ENCODE measurements at regions not wholly inside any gene's neighbourhood (a gene's known extent, or its start where the extent isn't known, plus 50 kb on each side); places are given as distances from the start of the nearest gene placed in this dataset.

DNA sequence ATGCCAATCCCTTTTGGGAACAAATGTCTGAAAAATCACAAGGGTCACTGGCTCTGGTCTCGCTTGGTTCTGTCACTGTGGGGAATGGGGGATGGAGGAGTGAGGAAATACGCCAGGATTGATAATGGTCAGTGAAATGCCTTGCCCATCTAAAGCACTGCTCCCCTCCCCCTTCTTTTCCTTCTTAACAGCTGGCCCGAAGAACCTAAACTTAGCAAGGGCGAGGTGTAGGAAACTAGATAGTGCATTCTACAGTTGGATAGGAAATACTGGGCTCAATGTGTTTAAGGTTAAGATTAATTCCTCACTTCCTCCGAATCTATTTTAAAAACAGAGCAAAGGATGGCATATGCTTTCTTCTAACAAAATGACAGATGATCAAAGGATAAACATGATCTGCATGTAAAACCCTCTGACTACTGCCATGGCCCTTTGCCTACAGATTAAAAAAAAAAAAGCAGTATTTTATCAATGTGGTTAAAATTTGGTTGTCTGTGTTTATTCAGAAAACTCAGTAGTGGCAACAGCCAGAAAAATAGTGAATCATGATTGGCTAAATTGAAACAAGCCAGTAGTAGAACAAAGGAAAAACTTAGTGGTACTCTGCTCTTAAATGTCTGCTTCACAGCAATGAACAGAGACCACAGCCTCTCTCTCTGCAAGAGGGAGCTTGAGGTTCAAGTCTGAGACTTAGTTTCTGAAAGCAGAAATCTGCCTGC is 86.1 kb upstream of the VAV3 start:
- DNase-seq (ENCODE audit: low spot score): no peak

DNA sequence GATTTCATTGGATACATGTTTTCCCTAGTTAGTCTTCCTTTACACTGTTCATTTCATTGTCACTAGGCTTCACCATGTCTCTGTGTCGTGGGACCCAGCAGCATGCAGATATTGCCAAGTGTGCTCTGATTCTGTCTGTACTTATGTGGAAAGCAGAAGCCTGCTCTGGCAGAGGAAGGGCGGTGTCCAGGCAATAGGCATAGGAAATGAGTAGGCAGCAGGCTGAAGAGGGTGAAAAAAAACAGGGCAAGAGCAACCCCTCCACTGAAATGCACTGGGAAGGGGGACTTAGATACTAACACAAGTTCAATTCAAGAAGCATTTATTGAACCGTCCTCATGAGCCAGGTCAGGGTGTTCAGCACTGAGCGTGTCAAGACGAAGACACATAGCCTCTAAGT is 85.2 kb upstream of the VAV3 start:
- DNase-seq (ENCODE audit: low spot score): no peak

DNA sequence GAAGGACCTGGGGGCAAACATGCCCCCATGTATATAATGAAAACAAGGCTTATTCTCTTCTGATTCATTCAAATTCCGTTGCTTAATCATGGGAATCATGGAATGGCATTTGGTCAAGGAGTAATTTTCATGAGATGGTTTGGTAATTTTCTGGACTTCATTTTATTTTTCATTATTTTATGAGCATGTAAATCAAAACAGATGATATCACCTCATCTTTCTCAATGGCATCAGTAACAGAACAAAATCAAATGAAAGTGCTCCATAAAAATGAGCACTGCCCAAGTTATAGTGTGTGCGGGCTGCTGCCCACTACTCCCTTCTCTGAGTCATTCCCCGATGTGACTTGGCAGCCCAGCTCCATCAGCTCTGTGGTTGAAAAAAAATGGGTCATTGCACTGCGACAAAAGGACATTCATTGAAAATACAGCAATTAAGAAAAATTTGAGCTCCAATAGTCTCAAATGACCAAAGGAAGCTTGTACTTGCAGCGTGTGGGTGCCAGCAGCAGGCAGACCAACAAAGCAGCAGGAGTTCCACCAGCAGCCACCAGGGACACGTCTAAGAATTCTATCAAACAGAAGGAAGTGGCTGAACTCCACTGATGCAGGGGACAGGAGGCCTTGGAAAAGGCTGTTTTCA is 84.3 kb upstream of the VAV3 start:
- peak; percentile 39 for DNase-seq (ENCODE audit: low spot score)

DNA sequence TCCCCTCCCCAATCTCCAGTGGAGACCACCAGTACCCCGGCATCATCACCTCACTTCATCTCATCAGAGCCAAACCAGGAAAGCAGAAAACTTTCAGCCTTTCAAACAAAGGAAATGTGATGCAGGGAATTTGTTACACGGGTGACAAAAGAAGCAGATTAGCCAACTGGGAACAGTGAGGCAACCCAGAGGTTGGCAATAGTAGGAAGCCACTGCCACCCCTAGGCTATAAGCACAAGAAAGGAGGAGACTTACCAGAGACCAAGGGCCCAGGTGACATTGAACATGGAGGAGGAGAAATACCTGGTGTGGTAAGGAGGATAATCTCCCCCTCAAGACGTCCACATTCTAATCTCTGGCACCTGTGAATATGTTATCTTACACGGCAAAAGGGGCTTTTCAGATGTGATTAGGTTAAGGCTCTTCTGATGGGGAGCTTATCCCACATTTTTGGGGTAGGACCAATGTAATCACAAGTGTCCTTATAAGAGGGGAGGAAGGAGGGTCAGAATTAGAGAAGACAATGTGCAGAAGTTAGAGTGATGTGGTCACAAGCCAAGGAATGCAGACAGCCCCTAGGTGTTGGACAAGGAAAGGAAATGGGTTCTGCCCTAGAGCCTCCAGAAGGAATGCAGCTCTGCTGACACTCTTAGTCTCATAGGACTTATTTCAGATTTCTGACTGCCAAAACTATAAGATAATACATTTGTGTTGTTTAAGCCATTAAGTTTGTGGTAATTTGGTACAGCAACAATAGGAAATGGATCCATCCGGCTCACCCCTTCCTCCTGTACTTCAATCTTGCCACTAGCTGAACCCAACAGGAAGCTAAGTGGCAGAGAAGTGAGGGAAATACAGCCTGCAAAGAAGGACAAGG is 83.6 kb upstream of the VAV3 start:
- DNase-seq (ENCODE audit: low spot score): no peak

DNA sequence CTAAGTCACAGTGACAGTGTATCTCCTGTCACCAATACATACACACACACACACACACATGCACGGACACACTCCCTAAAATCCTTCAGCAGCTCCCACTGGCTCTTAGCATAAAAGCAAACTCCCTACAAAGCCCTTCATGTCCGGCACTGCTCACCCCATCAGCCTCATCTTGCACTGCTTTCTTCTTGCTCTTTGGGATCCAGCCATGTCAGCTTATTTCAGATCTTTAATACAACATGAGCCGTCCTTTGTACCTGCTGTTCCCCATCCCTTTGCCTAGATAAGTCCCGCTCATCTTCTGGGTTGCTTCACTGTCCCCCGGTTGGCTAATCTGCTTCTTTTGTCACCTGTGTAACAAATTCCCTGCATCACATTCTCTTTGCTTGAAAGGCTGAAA is 82.1 kb upstream of the VAV3 start:
- DNase-seq (ENCODE audit: low spot score): no peak

DNA sequence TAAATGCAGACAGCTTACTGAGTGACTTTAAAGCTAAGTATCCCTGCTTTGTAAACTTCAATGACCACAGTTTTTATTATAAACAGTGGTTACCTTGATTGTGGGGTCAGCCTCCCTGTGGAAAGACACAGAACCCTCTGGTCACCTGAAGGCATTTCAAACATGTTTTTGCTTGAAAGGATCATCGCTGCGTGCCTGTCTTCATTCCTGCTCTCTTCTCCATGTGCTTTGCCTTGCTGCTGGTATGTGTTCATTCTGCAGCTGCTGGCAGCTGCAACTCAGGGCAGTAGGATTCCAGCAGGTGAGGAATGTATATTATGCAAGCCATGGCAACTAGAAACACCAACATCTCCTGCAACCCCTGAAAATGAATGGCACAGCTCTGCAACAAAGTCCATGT is 81.0 kb upstream of the VAV3 start:
- DNase-seq (ENCODE audit: low spot score): no peak

DNA sequence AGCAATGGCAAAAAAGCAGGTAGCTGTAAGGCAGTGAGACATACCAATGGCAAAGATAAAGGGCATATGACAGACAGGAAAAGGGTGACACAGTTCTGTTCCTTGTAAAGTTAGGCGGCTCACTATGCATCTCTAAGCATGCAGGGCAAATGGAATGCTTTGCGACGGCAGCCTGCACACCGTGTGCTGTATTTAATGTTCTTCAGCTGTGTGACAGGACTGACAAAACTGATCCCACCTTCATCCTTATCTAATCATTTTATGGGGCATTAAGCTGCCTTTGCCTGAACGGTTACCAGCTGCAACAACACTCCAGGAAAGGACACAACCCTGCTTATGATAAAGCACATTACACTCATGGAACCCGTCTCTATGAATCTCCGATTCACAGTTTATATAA is 80.5 kb upstream of the VAV3 start:
- no peak for DNase-seq (ENCODE audit: low spot score)

DNA sequence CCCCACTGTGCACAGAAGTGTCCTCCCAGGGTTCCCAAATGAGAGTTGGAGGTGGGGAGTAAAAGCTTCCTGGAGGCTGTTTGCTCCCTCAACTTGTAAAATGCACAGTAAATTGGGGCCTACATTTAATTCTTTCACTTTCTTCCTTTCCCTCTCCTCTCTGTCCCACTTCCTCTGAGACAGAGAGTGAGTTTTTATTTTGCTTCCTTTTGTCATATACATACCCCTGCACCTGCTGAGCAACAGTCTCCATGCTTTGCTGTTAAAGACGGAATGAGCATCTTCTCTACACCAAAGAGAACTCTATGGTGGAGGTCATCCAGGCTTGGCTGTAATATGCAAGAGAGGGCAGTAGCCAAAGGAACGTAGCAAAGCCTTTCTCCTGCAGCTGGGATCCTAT is 79.3 kb upstream of the VAV3 start:
- no peak for DNase-seq (ENCODE audit: low spot score)

DNA sequence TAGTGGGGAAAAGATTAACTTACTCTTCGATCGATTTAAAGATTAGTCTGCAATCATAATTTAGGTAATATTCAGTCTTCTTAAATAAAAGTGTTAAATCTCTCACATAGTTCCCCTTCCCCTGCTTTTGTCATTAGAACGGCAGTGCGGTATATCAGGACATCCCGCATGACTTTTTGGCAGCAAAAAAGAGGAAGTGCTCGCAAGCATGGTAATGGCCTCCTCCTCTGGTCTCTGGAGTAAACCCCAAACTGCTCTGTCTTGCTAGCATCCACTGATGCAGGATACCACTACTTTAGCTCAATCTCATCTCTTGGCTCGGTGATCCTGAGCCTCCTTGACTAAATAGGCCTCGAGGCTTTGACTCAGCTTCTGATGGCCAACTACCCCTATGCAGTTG is 78.7 kb upstream of the VAV3 start:
- no peak for DNase-seq (ENCODE audit: low spot score)

DNA sequence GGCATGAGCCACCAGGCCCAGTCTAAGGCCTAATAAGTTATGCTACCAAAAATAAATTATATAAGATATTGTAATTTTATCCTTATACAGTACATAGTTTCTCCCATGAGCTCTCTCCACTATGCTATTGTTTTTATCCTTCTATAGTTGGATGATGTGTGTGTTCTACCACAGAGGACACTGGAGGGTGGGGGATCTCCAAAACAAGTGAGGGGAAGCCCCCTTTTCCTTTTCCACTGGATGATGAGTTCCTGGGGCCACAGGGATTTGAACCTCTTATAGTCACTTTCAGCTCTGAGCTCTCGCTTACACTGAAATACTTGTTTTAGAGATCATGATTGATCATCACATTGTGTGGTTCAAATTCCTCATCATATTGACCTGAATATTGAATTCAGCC is 77.6 kb upstream of the VAV3 start:
- DNase-seq (ENCODE audit: low spot score): no peak

DNA sequence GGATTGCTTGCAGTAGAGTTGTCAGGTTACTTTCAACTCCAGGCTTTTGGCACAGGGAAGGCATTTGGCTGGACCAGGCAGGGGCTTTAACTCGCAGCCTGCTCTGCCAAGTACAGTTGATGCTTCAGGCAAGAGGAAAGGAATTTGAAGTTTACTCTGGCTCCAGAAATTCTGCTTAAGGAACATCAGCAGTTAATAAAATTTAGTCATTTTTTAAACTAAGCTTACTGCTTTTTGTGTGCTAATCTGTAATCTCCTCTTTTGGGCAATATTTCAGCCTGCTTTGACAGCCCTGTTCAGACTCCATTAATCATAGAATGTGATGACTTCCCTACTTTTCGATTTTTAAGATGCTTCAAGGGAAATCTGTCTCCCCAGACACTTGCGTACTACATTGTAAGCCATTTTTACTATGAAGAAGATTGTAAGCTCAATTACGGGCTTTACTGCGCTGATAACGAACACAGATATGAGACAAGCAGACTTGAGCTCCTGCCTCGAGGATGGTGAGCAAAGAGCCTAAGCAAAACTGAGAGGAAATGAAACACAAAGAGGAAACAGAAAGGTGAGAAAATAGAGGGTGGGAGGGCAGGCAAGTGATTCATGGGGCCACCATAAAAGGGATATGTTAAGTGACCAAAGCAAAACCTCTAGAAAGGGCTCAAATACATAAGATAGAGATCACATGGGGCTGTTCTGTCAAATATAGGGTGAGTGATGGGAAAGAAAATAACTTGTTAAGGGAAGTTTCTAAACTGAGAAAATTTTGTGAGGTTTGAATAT is 76.6 kb upstream of the VAV3 start:
- DNase-seq (ENCODE audit: low spot score): no peak

DNA sequence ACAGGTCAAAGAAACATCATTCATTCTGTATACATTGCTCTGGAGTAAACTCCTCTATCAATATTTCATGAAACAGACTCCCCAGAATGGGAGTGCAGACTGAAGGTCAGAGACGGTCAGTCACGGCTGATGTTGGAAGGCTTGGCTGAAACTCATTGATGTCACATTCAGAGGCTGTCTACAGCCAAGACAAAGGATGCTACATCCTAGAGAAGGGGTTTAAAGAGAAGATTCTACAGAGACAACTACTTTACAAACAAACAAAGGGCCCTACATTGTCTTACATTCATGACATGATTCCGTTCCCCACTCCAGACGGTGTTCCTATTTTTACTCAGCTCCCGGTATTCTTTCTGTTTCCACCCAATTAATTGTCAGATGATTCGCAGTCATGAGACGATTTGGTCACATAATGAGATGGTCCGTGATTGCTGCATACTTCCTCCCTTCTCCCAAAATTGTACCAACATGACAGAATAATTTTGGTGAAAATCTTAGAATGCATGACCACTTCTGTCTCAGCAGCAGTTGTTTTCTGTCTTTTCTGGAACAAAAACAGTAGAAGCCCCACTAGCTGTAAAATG is 73.8 kb upstream of the VAV3 start:
- DNase-seq (ENCODE audit: low spot score): no peak

DNA sequence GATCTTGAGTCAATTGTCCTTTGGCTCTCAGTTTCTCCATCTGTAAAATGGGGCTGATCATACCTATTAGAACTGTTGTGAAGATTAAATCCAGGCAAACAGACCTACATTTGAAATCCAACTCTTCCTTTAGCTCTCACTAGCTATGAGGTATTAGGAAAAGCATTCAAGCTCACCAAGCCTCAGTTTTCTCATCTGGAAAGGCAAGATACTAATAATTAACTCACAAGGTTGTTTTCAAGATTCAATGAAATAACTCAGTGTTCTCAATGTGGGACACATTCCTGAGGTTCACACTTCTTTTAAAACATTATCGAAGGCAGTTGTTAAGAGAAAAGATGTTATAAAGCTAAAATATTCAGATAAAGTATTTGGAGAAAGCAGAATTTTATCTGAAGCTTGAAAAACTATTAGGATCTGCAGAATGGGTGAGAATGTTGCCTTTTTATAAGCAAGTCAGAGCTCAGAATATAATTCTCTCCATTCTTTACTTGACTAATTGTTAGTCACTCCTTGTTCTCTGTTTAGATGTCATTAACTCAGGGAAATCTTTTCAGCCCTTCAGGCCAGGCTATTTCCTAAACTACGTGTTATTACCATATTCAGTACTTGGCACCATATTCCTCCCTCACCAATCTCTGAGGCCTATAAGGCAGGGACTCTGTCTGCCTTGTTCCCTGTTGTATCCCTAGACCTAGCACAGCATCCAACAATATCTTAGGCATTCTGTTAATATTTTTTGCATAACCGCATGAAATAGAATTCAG is 72.0 kb upstream of the VAV3 start:
- no peak for DNase-seq (ENCODE audit: low spot score)

DNA sequence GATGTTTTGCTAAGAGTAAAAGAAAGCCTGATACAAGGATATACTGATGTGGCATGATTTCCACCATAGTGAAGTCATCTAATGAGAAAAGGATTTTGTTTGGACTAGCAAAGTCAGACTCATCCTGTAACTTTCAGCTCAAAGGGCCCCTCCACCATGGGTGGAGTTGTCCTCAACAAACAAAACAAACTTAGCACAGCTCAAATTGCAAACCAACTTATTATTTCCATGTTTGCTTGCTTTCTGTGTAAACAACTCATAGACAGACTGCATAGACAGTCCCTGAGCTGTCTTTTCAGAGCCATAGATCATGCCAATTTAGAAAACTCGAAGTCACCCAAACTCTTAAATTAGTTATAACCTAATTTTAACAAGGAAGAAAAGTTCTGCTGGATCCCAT is 69.4 kb upstream of the VAV3 start:
- DNase-seq (ENCODE audit: low spot score): no peak

DNA sequence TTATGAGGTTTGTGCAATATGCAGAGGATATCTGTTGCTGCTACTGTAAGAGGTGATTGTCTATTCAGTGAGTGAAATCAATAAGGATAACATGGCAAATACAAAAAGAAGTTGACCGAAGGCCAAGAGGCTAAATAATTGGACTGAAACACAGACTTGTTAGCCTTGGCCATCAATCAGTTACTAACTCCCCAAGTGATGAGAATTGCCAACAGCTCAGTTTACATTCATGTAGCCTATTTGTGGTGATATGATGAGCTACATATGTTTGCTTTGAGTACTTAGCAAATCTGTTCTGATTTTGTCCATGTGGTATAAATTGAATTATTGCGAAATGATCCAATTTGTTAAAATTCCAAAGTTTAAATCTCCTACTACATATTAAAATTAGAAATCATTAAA is 68.6 kb upstream of the VAV3 start:
- DNase-seq (ENCODE audit: low spot score): no peak

DNA sequence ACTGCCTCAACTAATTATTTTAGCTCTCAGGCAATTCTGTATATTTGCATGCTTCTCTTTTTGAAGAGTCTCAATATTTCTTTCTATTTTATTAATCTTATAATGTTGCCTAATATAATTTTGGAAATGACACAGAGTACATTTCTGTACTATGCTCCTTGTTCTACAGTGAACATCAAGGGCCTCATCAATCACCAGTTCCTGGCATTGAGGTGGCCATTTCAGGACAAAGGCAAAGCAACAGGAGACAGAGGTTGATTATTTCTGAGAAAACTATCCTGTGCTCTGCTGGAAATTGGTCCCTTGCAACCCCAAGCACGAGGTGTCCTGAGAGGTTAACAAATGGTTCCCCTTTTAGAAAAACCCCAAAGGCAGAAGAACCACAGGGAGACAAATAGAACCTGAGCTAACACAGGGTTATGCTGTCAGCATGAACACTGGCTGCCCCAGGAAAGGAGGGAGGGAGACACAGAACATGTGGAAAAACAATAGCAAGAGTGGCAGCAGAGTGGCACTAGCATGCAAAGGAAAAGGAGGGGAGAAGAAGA is 63.9 kb upstream of the VAV3 start:
- DNase-seq (ENCODE audit: low spot score): no peak

DNA sequence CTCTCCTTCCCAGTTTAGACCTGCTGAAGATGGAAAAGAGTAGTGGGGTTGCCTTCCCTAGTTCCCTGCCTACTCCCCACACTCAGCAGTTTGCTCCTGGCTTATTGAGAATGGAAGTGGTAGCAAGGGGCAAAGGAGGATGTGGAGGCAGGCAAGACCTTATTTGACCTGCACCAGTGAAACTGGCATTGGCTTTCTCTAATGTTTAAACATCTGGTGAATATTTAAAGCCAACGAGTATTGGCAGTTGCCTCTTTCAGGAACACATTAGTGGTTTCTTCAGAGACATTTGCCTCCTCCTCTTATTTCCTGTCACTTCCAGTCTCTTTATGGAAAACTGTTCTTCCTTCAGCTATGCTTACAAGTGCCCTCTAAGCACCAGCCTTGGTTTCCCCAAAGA is 62.4 kb upstream of the VAV3 start:
- no peak for DNase-seq (ENCODE audit: low spot score)

DNA sequence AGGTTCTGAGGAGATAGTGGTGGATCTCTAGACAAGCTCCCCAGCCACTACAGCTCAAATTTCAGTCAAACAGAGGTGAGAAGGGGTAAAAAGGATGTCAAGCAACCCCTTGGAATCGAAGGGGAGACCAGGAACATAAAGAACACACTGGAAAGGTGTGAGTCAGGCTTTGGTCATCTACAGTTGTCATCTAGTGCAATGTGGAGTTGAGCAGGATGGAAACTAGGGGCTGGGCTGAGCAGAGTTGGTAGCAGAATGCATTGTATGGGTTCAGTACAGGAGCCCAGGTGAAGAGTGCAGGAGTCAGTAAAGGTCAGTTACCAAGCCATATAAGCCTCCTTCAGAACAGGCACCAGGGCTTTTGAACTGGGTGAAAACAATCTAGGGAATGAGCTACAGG is 52.7 kb upstream of the VAV3 start:
- DNase-seq (ENCODE audit: low spot score): peak; percentile 4

DNA sequence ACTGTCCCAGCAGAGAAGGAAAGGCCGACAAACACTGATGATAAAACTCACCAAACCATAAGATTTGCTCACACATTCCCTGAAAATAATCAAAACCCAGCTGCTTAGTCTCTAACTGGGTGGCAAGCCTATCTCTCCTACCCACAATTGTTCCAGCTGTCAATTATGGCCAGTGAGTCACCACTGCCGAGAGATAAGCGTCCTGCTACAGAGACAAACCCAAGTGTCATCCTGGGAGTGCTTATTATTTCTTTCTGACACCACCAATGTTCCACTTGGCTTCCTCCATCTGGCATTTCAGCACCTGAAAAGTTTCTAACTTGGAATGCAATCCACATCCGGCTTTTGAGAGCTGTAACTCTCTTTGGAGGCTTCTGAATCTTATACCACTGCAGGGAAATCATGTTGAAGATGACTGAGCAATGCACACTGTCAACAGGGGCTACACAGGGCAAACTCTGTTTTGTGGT is 51.5 kb upstream of the VAV3 start:
- no peak for DNase-seq (ENCODE audit: low spot score)
